Psoas muscle (tissue), 7 donors: ENCODE measurements at regions not wholly inside any gene's neighbourhood (a gene's known extent, or its start where the extent isn't known, plus 50 kb on each side); places are given as distances from the start of the nearest gene placed in this dataset.

Experiments used
- ATAC-seq, 4 donors: fragments of 200-7000 bp; cut with Tn5 transposase; one replicate each; pipeline ENCODE4 v1.9.1; 2020; ENCODE audit warnings: moderate library complexity in 3 of 4, mild to moderate bottlenecking in 2 of 4
- DNase-seq, 2 donors: peaks; one replicate each; pipeline ENCODE4 v3.0.0-alpha.2; 2020
- H3K27ac ChIP-seq: fragments of 200-600 bp; one replicate; pipeline ENCODE4 v1.8.0; 2022
- H3K27me3 ChIP-seq, 3 donors: fragments of 200-600 bp in 1 of 3; one replicate each; pipeline versions ENCODE4 v1.6.1 to v1.8.0; 2013 to 2022; ENCODE audit warnings: low read length in 2 of 3, mild to moderate bottlenecking in 2 of 3, moderate library complexity in 1 of 3; ENCODE audit not compliant: insufficient read depth in 3 of 3
- H3K36me3 ChIP-seq, 2 donors: fragments of 200-600 bp in 1 of 2; one replicate each; pipeline versions ENCODE4 v1.6.1 to v1.8.0; 2013 to 2022; ENCODE audit warnings: low read depth in 1 of 2, mild to moderate bottlenecking in 1 of 2, moderate library complexity in 1 of 2; ENCODE audit not compliant: insufficient read depth in 1 of 2
- H3K4me1 ChIP-seq: fragments of 200-600 bp; one replicate; pipeline ENCODE4 v1.8.0; 2022
- H3K4me3 ChIP-seq: fragments of 200-600 bp; one replicate; pipeline ENCODE4 v1.8.0; 2022; ENCODE audit warnings: mild to moderate bottlenecking
- H3K9me3 ChIP-seq: fragments of 200-600 bp; one replicate; pipeline ENCODE4 v1.8.0; 2022
- CTCF ChIP-seq: fragments of 200-600 bp; IDR thresholded peaks from one replicate; pipeline ENCODE4 v1.8.0; 2022; ENCODE audit warnings: antibody characterized with exemption
- WGBS, 3 donors: extraction: QIAGEN DNeasy Blood & Tissue Kit; methylation state at CpG; one replicate each; pipeline versions ENCODE4 v1.1.6 to v1.1.7; 2013; 5-methylcytosine and 5-hydroxymethylcytosine counted together
- intact Hi-C, 2 donors: fragments of 100-400 bp; cut with DNase I; formaldehyde crosslinking; loops; one replicate each; pipeline versions ENCODE4 v1.11.0 to v1.14.2; 2022
- donor health status: healthy with polysubstance abuse.
- donor health status: DM: no; HTN: no; CAD: no; lungs with moderate emphysema.
- donor health status: Bipolar disorder and iron deficiency.
- donor health status: healthy.
- donor health status: DM: yes; HTN: yes; CAD: no.
- donor health status: DM: no; HTN: no; CAD: no.
- donor health status: DM: yes; HTN: yes; CAD: no.

- WGBS, 3 donors: 71 to 77% (median 75%) methylated on average over 5 of the region's 5 CpGs
- no peak overlapping the region for H3K27ac ChIP-seq
- H3K36me3 ChIP-seq: no peaks in the 10 kb centered on the region
- H3K9me3 ChIP-seq: no peaks in the 10 kb centered on the region
- DNase-seq: no peak
- H3K27me3 ChIP-seq: no peaks in the 10 kb centered on the region
- ATAC-seq: no peak
- TF ChIP-seq CTCF: no peak
- no peaks in the 10 kb centered on the region for H3K4me1 ChIP-seq
- no peak overlapping the region for H3K4me3 ChIP-seq
- intact Hi-C loops: no loop called here
These were observed 364.2 kb upstream of the PDE4D start for GRCh38 chr5:60257596-60258271.

- DNase-seq (no peak), ATAC-seq (no peak)
- no peak overlapping the region for H3K4me3 ChIP-seq
- no peaks in the 10 kb centered on the region for H3K9me3 ChIP-seq
- 82 to 89% (median 86%) methylated on average over 2 of the region's 2 CpGs for WGBS, 3 donors
- no peaks in the 10 kb centered on the region for H3K27me3 ChIP-seq
- H3K4me1 ChIP-seq: no peaks in the 10 kb centered on the region
- no peak overlapping the region for H3K27ac ChIP-seq
- intact Hi-C loops: no loop called here
- no peaks in the 10 kb centered on the region for H3K36me3 ChIP-seq
- TF ChIP-seq CTCF: no peak
These were observed 363.0 kb upstream of the PDE4D start for GRCh38 chr5:60256546-60256945.

GRCh38 chr5:60248901-60249300 is 355.4 kb upstream of the PDE4D start:
- no peak overlapping the region for H3K4me3 ChIP-seq
- peaks cover 3% of the 10 kb centered on the region for H3K9me3 ChIP-seq
- H3K4me1 ChIP-seq: no peaks in the 10 kb centered on the region
- intact Hi-C loops: no loop called here
- no peaks in the 10 kb centered on the region for H3K36me3 ChIP-seq
- 22 to 41% (median 30%) methylated on average over 1 of the region's 1 CpG for WGBS, 3 donors
- no peak for TF ChIP-seq CTCF
- H3K27me3 ChIP-seq: no peaks in the 10 kb centered on the region
- no peak overlapping the region for H3K27ac ChIP-seq
- ATAC-seq (no peak), DNase-seq (peak; percentile 13 to 49)

- no peak for ATAC-seq
- H3K9me3 ChIP-seq: peaks cover 3% of the 10 kb centered on the region
These were observed 350.2 kb upstream of the PDE4D start for GRCh38 chr5:60243713-60244112.

More at GRCh38 chr5:60243713-60244112, 350.2 kb upstream of the PDE4D start:
- Histone ChIP-seq H3K36me3 (no peaks in the 10 kb centered on the region), H3K27ac (no peak overlapping the region), H3K27me3 (no peaks in the 10 kb centered on the region), H3K4me1 (no peaks in the 10 kb centered on the region), H3K4me3 (no peak overlapping the region)
- DNase-seq: no peak
- intact Hi-C loops: no loop called here
- WGBS, 3 donors: 43 to 65% (median 53%) methylated on average over 1 of the region's 1 CpG
- TF ChIP-seq CTCF: no peak
